H9 (cell line): ENCODE measurements at regions not wholly inside any gene's neighbourhood (a gene's known extent, or its start where the extent isn't known, plus 50 kb on each side); places are given as distances from the start of the nearest gene placed in this dataset.

Experiments used
- DNase-seq: peaks from one replicate; pipeline ENCODE4 v3.0.0-alpha.2; 2017
- H2AFZ ChIP-seq: one replicate; pipeline ENCODE4 v1.6.1; 2013; ENCODE audit warnings: mild to moderate bottlenecking, low read length, control low read depth, moderate library complexity
- H2AK5ac ChIP-seq: 2 replicates; pipeline ENCODE4 v1.6.1; 2013; ENCODE audit warnings: low read length, control low read depth, mixed read lengths; ENCODE audit not compliant: insufficient read length
- H2BK120ac ChIP-seq: one replicate; pipeline ENCODE4 v1.6.1; 2013; ENCODE audit warnings: low read depth, mild to moderate bottlenecking, low read length, control low read depth, inconsistent platforms; ENCODE audit not compliant: poor library complexity, severe bottlenecking
- H2BK12ac ChIP-seq: 2 replicates; pipeline ENCODE4 v1.6.1; 2013; ENCODE audit warnings: low read length, control low read depth, mixed read lengths, low read depth; ENCODE audit not compliant: insufficient read length
- H2BK15ac ChIP-seq: 2 replicates; pipeline ENCODE4 v1.6.1; 2013; ENCODE audit warnings: low read depth, low read length, control low read depth
- H2BK20ac ChIP-seq: one replicate; pipeline ENCODE4 v1.6.1; 2013; ENCODE audit warnings: low read depth, mild to moderate bottlenecking, low read length, control low read depth, inconsistent platforms; ENCODE audit not compliant: poor library complexity, severe bottlenecking
- H2BK5ac ChIP-seq: 2 replicates; pipeline ENCODE4 v1.6.1; 2013; ENCODE audit warnings: low read length, control low read depth, mixed read lengths; ENCODE audit not compliant: insufficient read length
- H3K14ac ChIP-seq: 2 replicates; pipeline ENCODE4 v1.6.1; 2013; ENCODE audit warnings: low read length, control low read depth; ENCODE audit not compliant: insufficient read depth
- H3K18ac ChIP-seq: 2 replicates; pipeline ENCODE4 v1.6.1; 2013; ENCODE audit warnings: low read depth, mild to moderate bottlenecking, mixed read lengths, low read length, control low read depth; ENCODE audit not compliant: insufficient read length
- H3K23ac ChIP-seq: 2 replicates; pipeline ENCODE4 v1.6.1; 2013; ENCODE audit warnings: low read length, control low read depth, mixed read lengths, low read depth; ENCODE audit not compliant: insufficient read length
- H3K23me2 ChIP-seq: 2 replicates; pipeline ENCODE4 v1.6.1; 2013; ENCODE audit warnings: low read depth, mild to moderate bottlenecking, mixed read lengths, low read length, control low read depth; ENCODE audit not compliant: insufficient read length, poor library complexity, severe bottlenecking
- H3K27ac ChIP-seq: 2 replicates; pipeline ENCODE4 v1.5.1; 2013; ENCODE audit warnings: low read length, control low read depth, mixed read lengths, low read depth; ENCODE audit not compliant: insufficient read length
- H3K27me3 ChIP-seq: 2 replicates; pipeline ENCODE4 v1.6.1; 2013; ENCODE audit warnings: low read length, control low read depth, inconsistent platforms; ENCODE audit not compliant: insufficient read depth
- H3K4ac ChIP-seq: 2 replicates; pipeline ENCODE4 v1.6.1; 2013; ENCODE audit warnings: low read depth, mild to moderate bottlenecking, control low read depth, inconsistent platforms, low read length, moderate library complexity
- H3K4me1 ChIP-seq: 2 replicates; pipeline ENCODE4 v1.6.1; 2013; ENCODE audit warnings: low read length, control low read depth, inconsistent platforms; ENCODE audit not compliant: insufficient read depth
- H3K4me2 ChIP-seq: 2 replicates; pipeline ENCODE4 v1.6.1; 2013; ENCODE audit warnings: low read length, control low read depth, mixed read lengths; ENCODE audit not compliant: insufficient read length, insufficient read depth
- H3K56ac ChIP-seq: 2 replicates; pipeline ENCODE4 v1.6.1; 2013; ENCODE audit warnings: low read depth, mild to moderate bottlenecking, mixed read lengths, low read length, control low read depth; ENCODE audit not compliant: insufficient read length
- H3K79me1 ChIP-seq: 2 replicates; pipeline ENCODE4 v1.6.1; 2013; ENCODE audit warnings: low read depth, mild to moderate bottlenecking, moderate library complexity, low read length, control low read depth, inconsistent platforms; ENCODE audit not compliant: insufficient read depth, poor library complexity, severe bottlenecking
- H3K79me2 ChIP-seq: 2 replicates; pipeline ENCODE4 v1.6.1; 2013; ENCODE audit warnings: low read length, control low read depth, inconsistent platforms; ENCODE audit not compliant: insufficient read depth
- H3K9ac ChIP-seq: 2 replicates; pipeline ENCODE4 v1.6.1; 2013; ENCODE audit warnings: low read length, control low read depth, mixed read lengths; ENCODE audit not compliant: insufficient read length; ENCODE audit errors: extremely low read depth
- H3K9me3 ChIP-seq: one replicate; pipeline ENCODE4 v1.6.1; 2013; ENCODE audit warnings: low read depth, low read length, inconsistent platforms; ENCODE audit not compliant: control insufficient read depth
- H3T11ph ChIP-seq: one replicate; pipeline ENCODE4 v1.6.1; 2013; ENCODE audit warnings: mild to moderate bottlenecking, low read length, control low read depth, inconsistent platforms
- H4K20me1 ChIP-seq: one replicate; pipeline ENCODE4 v1.6.1; 2013; ENCODE audit not compliant: control insufficient read depth, insufficient read length, insufficient read depth
- H4K5ac ChIP-seq: 2 replicates; pipeline ENCODE4 v1.6.1; 2013; ENCODE audit warnings: low read depth, mild to moderate bottlenecking, mixed read lengths, low read length, control low read depth; ENCODE audit not compliant: insufficient read length
- H4K8ac ChIP-seq: replicated peaks from 2 replicates; pipeline ENCODE4 v1.6.1; 2013; ENCODE audit warnings: low read length, control low read depth, mixed read lengths, low read depth; ENCODE audit not compliant: insufficient read length
- H4K91ac ChIP-seq: 2 replicates; pipeline ENCODE4 v1.6.1; 2013; ENCODE audit warnings: low read depth, mild to moderate bottlenecking, moderate library complexity, mixed read lengths, low read length, control low read depth; ENCODE audit not compliant: insufficient read length
- H3K27ac Mint-ChIP-seq, 3 experiments: 2 replicates in 2 of 3; 3 replicates in 1 of 3; pipeline ENCODE4 v1.8.0; 2020 to 2021; ENCODE audit warnings: mixed read lengths in 3 of 3, mild to moderate bottlenecking in 1 of 3, moderate library complexity in 1 of 3
- H3K27me3 Mint-ChIP-seq: 2 replicates; pipeline ENCODE4 v1.8.0; 2021; ENCODE audit warnings: low read depth, mild to moderate bottlenecking, moderate library complexity, mixed read lengths
- H3K36me3 Mint-ChIP-seq, 3 experiments: 2 replicates in 2 of 3; 3 replicates in 1 of 3; pipeline ENCODE4 v1.8.0; 2020 to 2021; ENCODE audit warnings: low read depth in 3 of 3, mixed read lengths in 3 of 3; ENCODE audit not compliant: insufficient read depth in 1 of 3
- H3K4me1 Mint-ChIP-seq, 2 experiments: 2 replicates each; pipeline ENCODE4 v1.8.0; 2020; ENCODE audit warnings: mixed read lengths in 2 of 2
- H3K4me3 Mint-ChIP-seq, 2 experiments: 2 replicates in 1 of 2; 3 replicates in 1 of 2; pipeline ENCODE4 v1.8.0; 2020 to 2021; ENCODE audit warnings: mild to moderate bottlenecking in 2 of 2, mixed read lengths in 2 of 2, moderate library complexity in 1 of 2
- H3K9me3 Mint-ChIP-seq, 2 experiments: 2 replicates in 1 of 2; 3 replicates in 1 of 2; pipeline ENCODE4 v1.8.0; 2020; ENCODE audit warnings: mild to moderate bottlenecking in 2 of 2, mixed read lengths in 2 of 2, moderate library complexity in 1 of 2
- CTCF ChIP-seq: fragments of 200-600 bp; sonication (generic); conservative IDR thresholded peaks from 3 replicates; pipeline ENCODE4 v1.8.0; 2021; ENCODE audit warnings: antibody characterized with exemption, mild to moderate bottlenecking
- WGBS: extraction: QIAGEN DNeasy Blood & Tissue Kit; methylation state at CpG from one replicate; pipeline ENCODE4 v1.1.7; 2013; ENCODE audit warnings: missing lambda C conversion rate, low lambda C conversion rate, mixed read lengths; ENCODE audit not compliant: insufficient read length; ENCODE audit errors: extremely low coverage; 5-methylcytosine and 5-hydroxymethylcytosine counted together

GRCh38 chr14:46279327-46279726 lies 372.3 kb downstream of the RPL10L start:
- Histone ChIP-seq H3K4me1 (no peaks in the 10 kb centered on the region), H3K27me3 (no peaks in the 10 kb centered on the region), H3K56ac (no peak overlapping the region), H3K23me2 (no peaks in the 10 kb centered on the region), H4K5ac (no peak overlapping the region), H3K9ac (no peak overlapping the region), H3K4ac (no peak overlapping the region), H3K9me3 (no peaks in the 10 kb centered on the region), H3K27ac (no peak overlapping the region), H4K91ac (no peak overlapping the region), H3K23ac (no peak overlapping the region), H2BK5ac (no peak overlapping the region), H2BK12ac (no peak overlapping the region), H2AK5ac (no peak overlapping the region), H4K8ac (no peak overlapping the region), H3K14ac (no peak overlapping the region), H2AFZ (no peak overlapping the region), H2BK20ac (no peak overlapping the region), H4K20me1 (no peaks in the 10 kb centered on the region), H2BK120ac (no peak overlapping the region), H3K79me2 (no peaks in the 10 kb centered on the region), H3K79me1 (no peaks in the 10 kb centered on the region), H2BK15ac (no peak overlapping the region), H3T11ph (no peak overlapping the region), H3K4me2 (no peak overlapping the region), H3K18ac (no peak overlapping the region)
- TF ChIP-seq CTCF, result no peak
- H3K4me3 Mint-ChIP-seq, result no peak overlapping the region
- no peaks in the 10 kb centered on the region for H3K9me3 Mint-ChIP-seq
- no peaks in the 10 kb centered on the region for H3K36me3 Mint-ChIP-seq
- H3K27ac Mint-ChIP-seq, result no peak overlapping the region
- no peak for DNase-seq
- peaks cover 1% of the 10 kb centered on the region; the same call in 1 of the 2 replicates for H3K27me3 Mint-ChIP-seq
- WGBS, result no CpG with 5 or more reads among the region's 6 CpGs
- H3K4me1 Mint-ChIP-seq, result peaks cover 6 to 7% of the 10 kb centered on the region in 2 experiments; a peak in 3 of 4 replicates
